ENCODE measurements at regions not wholly inside any gene's neighbourhood (a gene's known extent, or its start where the extent isn't known, plus 50 kb on each side); places are given as distances from the start of the nearest gene placed in this dataset.

GRCh38 chr15:29480949-29481348, 211.3 kb upstream of the NSMCE3 start:
- Histone ChIP-seq H3K4me2 (ENCODE audit: control insufficient read depth, extremely low read depth, insufficient read depth, low read depth, low read length) (no peak overlapping the region), H3K4me3 (ENCODE audit: control insufficient read depth in 2 of 3, extremely low read depth in 1 of 3, insufficient read depth in 2 of 3, low read depth in 1 of 3, low read length in 3 of 3) (no peak overlapping the region), H2AFZ (ENCODE audit: control insufficient read depth, low read length) (no peak overlapping the region), H3K27me3 (ENCODE audit: control insufficient read depth, extremely low read depth, insufficient read depth, low read length) (no peaks in the 10 kb centered on the region), H3K36me3 (ENCODE audit: control insufficient read depth in 2 of 2, extremely low read depth in 1 of 2, insufficient read depth in 2 of 2, low read length in 2 of 2) (no peaks in the 10 kb centered on the region), H3K79me2 (ENCODE audit: control insufficient read depth, insufficient read depth, low read length) (no peaks in the 10 kb centered on the region), H3K9me3 (ENCODE audit: control insufficient read depth, low read depth, low read length) (no peaks in the 10 kb centered on the region), H3K9me1 (ENCODE audit: control insufficient read depth, extremely low read depth, insufficient read depth, low read length) (no peaks in the 10 kb centered on the region), H3K27ac (ENCODE audit: control insufficient read depth, insufficient read depth, low read length) (no peak overlapping the region), H3K9ac (ENCODE audit: control insufficient read depth, extremely low read depth, insufficient read depth, low read length) (no peak overlapping the region), H3K4me1 (ENCODE audit: control insufficient read depth, extremely low read depth, insufficient read depth, low read length) (no peaks in the 10 kb centered on the region), H4K20me1 (ENCODE audit: control insufficient read depth, extremely low read depth, insufficient read depth, low read length) (no peaks in the 10 kb centered on the region)
- TF ChIP-seq EZH2 (IDR thresholded peaks at IDR 0.05; ENCODE audit: low read length), result no peak
- TF ChIP-seq CTCF (optimal IDR thresholded peaks at IDR 0.05 in 1 of 3, IDR thresholded peaks at IDR 0.05 in 1 of 3, conservative IDR thresholded peaks at IDR 0.05 in 1 of 3; ENCODE audit: extremely low read depth in 1 of 3, insufficient read depth in 2 of 3, low read length in 3 of 3), result no peak
- DNase-seq (ENCODE audit: low read depth, low spot score), result no peak
- dilution Hi-C loops (cut with MboI; ENCODE audit: extremely low pct_ligation_motif_present, low sequenced_read_pairs), result no loop called here
- FAIRE-seq, result no peak

- dilution Hi-C loops (cut with MboI; ENCODE audit: extremely low pct_ligation_motif_present, low sequenced_read_pairs), result no loop called here
Measured at GRCh38 chr15:29480278-29480677, 210.7 kb upstream of the NSMCE3 start.

More at GRCh38 chr15:29480278-29480677, 210.7 kb upstream of the NSMCE3 start:
- no peaks in the 10 kb centered on the region for H3K27me3 ChIP-seq (ENCODE audit: control insufficient read depth, extremely low read depth, insufficient read depth, low read length)
- H2AFZ ChIP-seq (ENCODE audit: control insufficient read depth, low read length), result no peak overlapping the region
- H3K27ac ChIP-seq (ENCODE audit: control insufficient read depth, insufficient read depth, low read length), result no peak overlapping the region
- H3K79me2 ChIP-seq (ENCODE audit: control insufficient read depth, insufficient read depth, low read length), result no peaks in the 10 kb centered on the region
- FAIRE-seq (no peak), DNase-seq (ENCODE audit: low read depth, low spot score) (no peak)
- no peaks in the 10 kb centered on the region for H3K4me1 ChIP-seq (ENCODE audit: control insufficient read depth, extremely low read depth, insufficient read depth, low read length)
- no peak overlapping the region for H3K4me2 ChIP-seq (ENCODE audit: control insufficient read depth, extremely low read depth, insufficient read depth, low read depth, low read length)
- no peak overlapping the region for H3K9ac ChIP-seq (ENCODE audit: control insufficient read depth, extremely low read depth, insufficient read depth, low read length)
- TF ChIP-seq EZH2 (IDR thresholded peaks at IDR 0.05; ENCODE audit: low read length), result no peak
- no peak for TF ChIP-seq CTCF (optimal IDR thresholded peaks at IDR 0.05 in 1 of 3, IDR thresholded peaks at IDR 0.05 in 1 of 3, conservative IDR thresholded peaks at IDR 0.05 in 1 of 3; ENCODE audit: extremely low read depth in 1 of 3, insufficient read depth in 2 of 3, low read length in 3 of 3)
- no peaks in the 10 kb centered on the region for H3K9me1 ChIP-seq (ENCODE audit: control insufficient read depth, extremely low read depth, insufficient read depth, low read length)
- H4K20me1 ChIP-seq (ENCODE audit: control insufficient read depth, extremely low read depth, insufficient read depth, low read length), result no peaks in the 10 kb centered on the region
- H3K4me3 ChIP-seq (ENCODE audit: control insufficient read depth in 2 of 3, extremely low read depth in 1 of 3, insufficient read depth in 2 of 3, low read depth in 1 of 3, low read length in 3 of 3), result no peak overlapping the region
- H3K9me3 ChIP-seq (ENCODE audit: control insufficient read depth, low read depth, low read length), result no peaks in the 10 kb centered on the region
- H3K36me3 ChIP-seq (ENCODE audit: control insufficient read depth in 2 of 2, extremely low read depth in 1 of 2, insufficient read depth in 2 of 2, low read length in 2 of 2), result no peaks in the 10 kb centered on the region
